Left lung (tissue), 4 donors: ENCODE measurements at regions not wholly inside any gene's neighbourhood (a gene's known extent, or its start where the extent isn't known, plus 50 kb on each side); places are given as distances from the start of the nearest gene placed in this dataset.
A peak's percentile ranks its signal among the peaks of the same experiment; 100 is the strongest.

Source experiments
- ATAC-seq: fragments of 200-7000 bp; cut with Tn5 transposase; one replicate; pipeline ENCODE4 v1.9.1; 2020; ENCODE audit warnings: moderate library complexity
- DNase-seq, 4 donors: peaks; one replicate each; pipeline ENCODE4 v3.0.0-alpha.2; 2013 to 2020
- H3K27ac ChIP-seq, 2 donors: fragments of 200-600 bp; sonication (generic) in 1 of 2; one replicate each; pipeline versions ENCODE4 v1.5.0 to v1.8.0; 2020 to 2021
- H3K27me3 ChIP-seq, 2 donors: fragments of 200-600 bp; sonication (generic) in 1 of 2; one replicate each; pipeline versions ENCODE4 v1.5.0 to v1.8.0; 2020 to 2021
- H3K36me3 ChIP-seq, 2 donors: fragments of 200-600 bp; sonication (generic) in 1 of 2; one replicate each; pipeline versions ENCODE4 v1.5.0 to v1.8.0; 2020 to 2021
- H3K4me1 ChIP-seq, 2 donors: fragments of 200-600 bp; one replicate each; pipeline ENCODE4 v1.8.0; 2021
- H3K4me3 ChIP-seq, 2 donors: fragments of 200-600 bp; sonication (generic) in 1 of 2; one replicate each; pipeline versions ENCODE4 v1.5.0 to v1.8.0; 2020 to 2021; ENCODE audit warnings: mild to moderate bottlenecking in 1 of 2
- H3K9me3 ChIP-seq, 2 donors: fragments of 200-600 bp; sonication (generic) in 1 of 2; one replicate each; pipeline versions ENCODE4 v1.5.0 to v1.8.0; 2020 to 2021
- intact Hi-C, 2 donors: fragments of 100-400 bp; cut with DNase I; formaldehyde crosslinking; loops; one replicate each; pipeline versions ENCODE4 v1.11.2 to v1.14.2; 2022
- TF ChIP-seq, protein P1 (sequence below), 2 donors: fragments of 200-600 bp; sonication (generic) in 1 of 2; IDR thresholded peaks; one replicate each; pipeline versions ENCODE4 v1.5.0 to v1.8.0; 2021; ENCODE audit warnings: antibody characterized with exemption in 2 of 2
- donor health status: DM: no; HTN: yes; CAD: no.
- donor health status: DM: no; HTN: no; CAD: no.

DNA sequence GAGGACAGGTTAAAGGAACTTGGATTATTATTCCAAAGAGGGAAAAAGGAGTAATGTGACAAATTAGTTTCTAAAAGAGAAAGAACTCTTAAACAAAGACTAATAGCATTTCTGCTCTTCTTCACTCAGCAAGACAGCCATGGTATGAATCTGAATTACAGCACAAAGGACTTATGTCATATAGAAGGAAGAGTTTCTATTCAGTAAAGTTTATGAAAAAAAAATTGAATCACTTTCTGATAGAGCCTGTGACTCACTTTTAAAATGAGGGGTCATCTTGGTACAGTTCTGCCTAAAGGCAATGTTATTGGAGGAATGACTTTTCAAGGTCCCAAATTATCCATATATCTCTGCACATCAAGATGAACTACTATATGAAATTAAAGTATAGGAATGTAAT, 101.7 kb downstream of the DUSP6 start:
- no peak overlapping the region for H3K4me3 ChIP-seq
- no peaks in the 10 kb centered on the region for H3K36me3 ChIP-seq
- DNase-seq = no peak
- no peak overlapping the region for H3K27ac ChIP-seq
- TF ChIP-seq, protein P1, sequence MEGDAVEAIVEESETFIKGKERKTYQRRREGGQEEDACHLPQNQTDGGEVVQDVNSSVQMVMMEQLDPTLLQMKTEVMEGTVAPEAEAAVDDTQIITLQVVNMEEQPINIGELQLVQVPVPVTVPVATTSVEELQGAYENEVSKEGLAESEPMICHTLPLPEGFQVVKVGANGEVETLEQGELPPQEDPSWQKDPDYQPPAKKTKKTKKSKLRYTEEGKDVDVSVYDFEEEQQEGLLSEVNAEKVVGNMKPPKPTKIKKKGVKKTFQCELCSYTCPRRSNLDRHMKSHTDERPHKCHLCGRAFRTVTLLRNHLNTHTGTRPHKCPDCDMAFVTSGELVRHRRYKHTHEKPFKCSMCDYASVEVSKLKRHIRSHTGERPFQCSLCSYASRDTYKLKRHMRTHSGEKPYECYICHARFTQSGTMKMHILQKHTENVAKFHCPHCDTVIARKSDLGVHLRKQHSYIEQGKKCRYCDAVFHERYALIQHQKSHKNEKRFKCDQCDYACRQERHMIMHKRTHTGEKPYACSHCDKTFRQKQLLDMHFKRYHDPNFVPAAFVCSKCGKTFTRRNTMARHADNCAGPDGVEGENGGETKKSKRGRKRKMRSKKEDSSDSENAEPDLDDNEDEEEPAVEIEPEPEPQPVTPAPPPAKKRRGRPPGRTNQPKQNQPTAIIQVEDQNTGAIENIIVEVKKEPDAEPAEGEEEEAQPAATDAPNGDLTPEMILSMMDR (IDR thresholded peaks at IDR 0.05) = no peak
- H3K9me3 ChIP-seq = no peaks in the 10 kb centered on the region
- peaks cover 13% of the 10 kb centered on the region in 2 donors for H3K4me1 ChIP-seq
- no peaks in the 10 kb centered on the region for H3K27me3 ChIP-seq
- no peak for ATAC-seq
- intact Hi-C loops = no loop called here

DNA sequence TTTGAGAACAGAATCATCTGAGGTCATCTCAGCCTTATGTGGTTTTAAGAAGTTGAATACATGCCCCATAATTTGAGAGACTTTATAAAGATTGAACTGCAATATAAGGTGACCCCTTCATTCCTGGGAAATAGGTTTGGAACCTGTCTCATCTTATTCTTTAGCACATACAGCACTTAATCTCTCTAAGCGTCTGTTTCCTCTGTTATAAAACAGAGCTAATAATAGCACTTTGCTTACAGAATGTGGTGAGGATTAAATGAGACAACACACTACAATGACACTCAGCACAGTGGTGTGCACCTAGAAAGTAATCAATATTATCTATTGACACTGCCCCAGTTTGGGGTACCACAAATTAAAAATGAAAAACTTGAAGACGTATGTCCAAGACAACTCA, 102.1 kb downstream of the DUSP6 start:
- Histone ChIP-seq H3K36me3 (no peaks in the 10 kb centered on the region), H3K4me1 (peaks cover 13 to 17% of the 10 kb centered on the region in 2 donors), H3K27me3 (no peaks in the 10 kb centered on the region), H3K27ac (no peak overlapping the region), H3K9me3 (no peaks in the 10 kb centered on the region), H3K4me3 (no peak overlapping the region)
- TF ChIP-seq, protein P1 (IDR thresholded peaks at IDR 0.05) = no peak
- no peak for ATAC-seq
- no peak for DNase-seq
- intact Hi-C loops = no loop called here

DNA sequence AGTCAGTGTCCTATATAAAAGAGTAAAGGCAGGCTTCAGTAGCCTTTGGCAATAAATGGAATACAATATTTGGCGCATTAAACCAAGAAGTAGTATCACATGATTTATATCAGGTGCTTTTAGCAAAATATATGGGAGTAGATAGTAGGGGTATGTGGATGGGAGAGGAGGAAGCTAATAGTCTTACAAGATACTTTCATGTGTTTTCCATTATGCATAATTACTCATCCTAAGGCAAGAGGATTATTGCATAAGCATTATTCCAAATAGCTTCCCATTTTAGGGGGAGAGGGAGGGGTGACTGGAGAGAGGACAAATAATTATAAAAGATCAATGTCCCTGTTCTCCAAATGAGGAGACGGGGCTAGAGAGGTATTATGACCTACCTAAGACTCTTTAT, 104.3 kb downstream of the DUSP6 start:
- H3K27ac ChIP-seq = no peak overlapping the region
- no peaks in the 10 kb centered on the region for H3K27me3 ChIP-seq
- no peaks in the 10 kb centered on the region for H3K9me3 ChIP-seq
- peaks cover 13 to 36% of the 10 kb centered on the region in 2 donors for H3K4me1 ChIP-seq
- no peak for DNase-seq
- H3K4me3 ChIP-seq = no peak overlapping the region
- intact Hi-C loops = no loop called here
- H3K36me3 ChIP-seq = no peaks in the 10 kb centered on the region
- ATAC-seq = no peak
- TF ChIP-seq, protein P1 (IDR thresholded peaks at IDR 0.05) = no peak

DNA sequence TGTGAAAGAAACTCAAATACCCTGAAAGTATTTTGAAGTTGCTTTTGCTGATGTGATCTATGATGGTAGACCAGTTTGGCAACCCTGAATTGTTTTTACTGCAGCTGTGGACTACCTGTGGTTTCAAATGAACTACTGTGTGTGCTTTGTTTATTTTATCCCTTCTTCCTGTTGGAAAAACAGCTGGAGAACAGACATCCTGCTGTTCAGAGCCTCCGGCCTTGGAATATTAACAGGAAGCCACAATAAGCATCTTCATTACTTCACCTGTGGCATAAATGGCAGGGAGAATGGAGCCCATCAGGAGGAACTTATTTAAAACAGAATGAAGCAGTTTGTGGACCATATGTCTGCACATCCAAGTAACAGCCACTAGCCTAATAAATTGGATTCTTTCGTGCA, 104.8 kb downstream of the DUSP6 start:
- H3K36me3 ChIP-seq = no peaks in the 10 kb centered on the region
- intact Hi-C loops = no loop called here
- H3K27me3 ChIP-seq = no peaks in the 10 kb centered on the region
- DNase-seq (no peak), ATAC-seq (no peak)
- TF ChIP-seq, protein P1 (IDR thresholded peaks at IDR 0.05) = no peak
- no peaks in the 10 kb centered on the region for H3K9me3 ChIP-seq
- no peak overlapping the region for H3K4me3 ChIP-seq
- no peak overlapping the region for H3K27ac ChIP-seq
- H3K4me1 ChIP-seq = peaks cover 13 to 36% of the 10 kb centered on the region in 2 donors

DNA sequence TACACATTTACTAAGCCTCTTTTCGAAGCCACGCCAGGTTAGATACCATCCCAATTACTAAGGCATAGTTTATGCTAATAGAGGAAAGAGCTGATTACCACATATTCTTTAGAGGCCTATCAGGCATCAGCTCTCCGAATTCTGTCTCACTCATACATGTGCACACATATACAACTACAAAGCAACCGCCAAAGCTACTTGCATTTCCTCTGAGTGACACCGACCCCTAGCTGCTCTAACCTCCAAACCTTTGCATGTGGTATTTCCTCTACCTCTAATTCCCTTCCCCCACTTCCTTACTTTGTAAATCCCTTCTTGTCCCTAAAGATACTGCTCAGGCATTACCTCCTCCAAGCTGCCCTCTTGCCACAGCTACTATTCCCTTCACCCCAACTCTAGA, 107.2 kb downstream of the DUSP6 start:
- Histone ChIP-seq H3K4me1 (peaks cover 5 to 32% of the 10 kb centered on the region in 2 donors), H3K27ac (peak overlapping the region in 1 of 2 donors; percentile 80), H3K9me3 (no peaks in the 10 kb centered on the region), H3K4me3 (no peak overlapping the region), H3K36me3 (no peaks in the 10 kb centered on the region), H3K27me3 (no peaks in the 10 kb centered on the region)
- intact Hi-C loops = no loop called here
- TF ChIP-seq, protein P1 (IDR thresholded peaks at IDR 0.05) = no peak
- no peak for DNase-seq
- peak; percentile 49 for ATAC-seq
